HG03103 (cell line): ENCODE measurements at regions not wholly inside any gene's neighbourhood (a gene's known extent, or its start where the extent isn't known, plus 50 kb on each side); places are given as distances from the start of the nearest gene placed in this dataset.

Source experiments
- ATAC-seq: cut with Tn5 transposase; IDR thresholded peaks from one replicate; pipeline ENCODE4 v1.9.1; 2021; ENCODE audit warnings: low read depth; ENCODE audit not compliant: unreplicated experiment

GRCh38 chr9:99361817-99362216, 139.7 kb downstream of the SEC61B start:
- ATAC-seq = no peak

- no peak for ATAC-seq
Measured at GRCh38 chr9:99362321-99362720, 140.2 kb downstream of the SEC61B start.

GRCh38 chr9:99363509-99363908, 141.4 kb downstream of the SEC61B start:
- ATAC-seq = no peak

GRCh38 chr9:99365233-99365980, 143.3 kb downstream of the SEC61B start:
- ATAC-seq = no peak

GRCh38 chr9:99366183-99366582, 144.1 kb downstream of the SEC61B start:
- ATAC-seq = no peak

GRCh38 chr9:99366621-99367020, 144.5 kb downstream of the SEC61B start:
- no peak for ATAC-seq

- peak; percentile 76 for ATAC-seq
Measured at GRCh38 chr9:99368341-99369326, 146.6 kb downstream of the SEC61B start.

GRCh38 chr9:99369327-99369722, 147.2 kb downstream of the SEC61B start:
- no peak for ATAC-seq

- no peak for ATAC-seq
Measured at GRCh38 chr9:99370376-99370775, 148.3 kb downstream of the SEC61B start.

GRCh38 chr9:99371376-99371775, 149.3 kb downstream of the SEC61B start:
- no peak for ATAC-seq

GRCh38 chr9:99373912-99374311, 151.8 kb downstream of the SEC61B start:
- ATAC-seq = no peak

GRCh38 chr9:99374793-99375192, 152.7 kb downstream of the SEC61B start:
- ATAC-seq = no peak

- ATAC-seq = no peak
Measured at GRCh38 chr9:99375481-99375880, 153.4 kb downstream of the SEC61B start.

GRCh38 chr9:99377790-99378775, 156.0 kb downstream of the SEC61B start:
- ATAC-seq = no peak

GRCh38 chr9:99383536-99383935, 161.5 kb downstream of the SEC61B start:
- no peak for ATAC-seq

GRCh38 chr9:99385215-99385614, 163.1 kb downstream of the SEC61B start:
- ATAC-seq = no peak

- ATAC-seq = no peak
Measured at GRCh38 chr9:99385814-99386279, 163.8 kb downstream of the SEC61B start.

GRCh38 chr9:99387431-99387830, 165.3 kb downstream of the SEC61B start:
- no peak for ATAC-seq

- ATAC-seq = no peak
Measured at GRCh38 chr9:99389087-99390033, 167.3 kb downstream of the SEC61B start.
